IPS DF 6.9 (cell line): ENCODE measurements at regions not wholly inside any gene's neighbourhood (a gene's known extent, or its start where the extent isn't known, plus 50 kb on each side); places are given as distances from the start of the nearest gene placed in this dataset.

Experiments used
- DNase-seq: peaks from one replicate; pipeline ENCODE4 v3.0.0-alpha.2; 2013; ENCODE audit warnings: low read depth, low spot score
- H3K27ac ChIP-seq: one replicate; pipeline ENCODE4 v1.5.1; 2013; ENCODE audit warnings: low read length, control low read depth
- H3K27me3 ChIP-seq: 2 replicates; pipeline ENCODE4 v1.6.1; 2013; ENCODE audit warnings: mild to moderate bottlenecking, low read length; ENCODE audit not compliant: control insufficient read depth, insufficient read depth
- H3K36me3 ChIP-seq: 2 replicates; pipeline ENCODE4 v1.6.1; 2013; ENCODE audit warnings: low read length; ENCODE audit not compliant: control insufficient read depth, insufficient read depth
- H3K4me1 ChIP-seq: 2 replicates; pipeline ENCODE4 v1.6.1; 2013; ENCODE audit warnings: low read length; ENCODE audit not compliant: control insufficient read depth, insufficient read depth
- H3K4me3 ChIP-seq: 2 replicates; pipeline ENCODE4 v1.5.1; 2013; ENCODE audit warnings: mild to moderate bottlenecking, low read length
- H3K9me3 ChIP-seq: 2 replicates; pipeline ENCODE4 v1.6.1; 2013; ENCODE audit warnings: low read length, inconsistent platforms; ENCODE audit not compliant: control insufficient read depth, insufficient read depth
- WGBS: extraction: QIAGEN DNeasy Blood & Tissue Kit; methylation state at CpG from one replicate; pipeline ENCODE4 v1.1.7; 2013; ENCODE audit warnings: mixed read lengths, missing lambda C conversion rate; ENCODE audit not compliant: insufficient read length, insufficient coverage; 5-methylcytosine and 5-hydroxymethylcytosine counted together

DNA sequence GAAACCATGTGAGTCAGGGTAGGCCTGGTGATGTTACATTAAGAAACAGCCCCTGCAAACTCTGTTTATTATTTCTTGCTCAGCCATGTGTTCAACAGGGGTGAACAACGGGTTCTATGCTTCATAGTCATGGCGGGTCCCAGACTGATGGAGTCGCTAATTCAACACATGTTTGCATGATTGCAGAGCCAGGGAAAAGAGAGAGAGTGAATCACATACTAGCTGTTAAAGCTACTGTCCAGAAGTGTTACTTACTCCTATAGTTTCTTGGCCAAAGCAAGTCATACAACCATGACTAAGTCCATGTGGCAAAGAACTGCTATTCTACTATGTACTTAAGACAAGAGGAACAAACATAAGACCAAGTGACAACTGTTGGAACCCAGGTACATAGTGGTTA, 241.2 kb upstream of the SKOR2 start:
- no peak for DNase-seq
- WGBS = no CpG with 5 or more reads among the region's 3 CpGs
- H3K27me3 ChIP-seq = no peaks in the 10 kb centered on the region

DNA sequence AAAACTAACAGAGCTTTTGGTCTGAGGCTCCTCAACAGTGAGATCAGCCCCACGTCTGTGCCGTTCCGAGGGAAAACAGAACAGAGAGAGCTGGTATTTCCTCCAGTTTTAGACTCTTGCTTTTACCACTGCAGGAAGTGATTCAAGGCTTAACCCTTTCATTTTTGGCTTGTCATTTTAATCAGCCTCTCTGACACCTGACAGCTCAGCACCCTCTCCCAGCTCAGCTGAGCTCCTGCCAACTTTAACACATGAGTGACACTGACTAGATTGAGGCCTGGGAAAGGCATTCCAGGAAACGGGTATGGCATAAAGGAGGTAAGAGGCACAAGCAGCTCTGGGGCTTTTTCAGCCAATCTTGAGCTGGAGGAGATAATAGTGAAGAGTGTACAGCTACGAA, 239.4 kb upstream of the SKOR2 start:
- WGBS = no CpG with 5 or more reads among the region's 5 CpGs
- no peaks in the 10 kb centered on the region for H3K4me1 ChIP-seq
- no peak overlapping the region for H3K4me3 ChIP-seq
- H3K27me3 ChIP-seq = no peaks in the 10 kb centered on the region
- H3K9me3 ChIP-seq = no peaks in the 10 kb centered on the region
- no peak for DNase-seq
- no peak overlapping the region for H3K27ac ChIP-seq
- H3K36me3 ChIP-seq = no peaks in the 10 kb centered on the region

More for the DNA sequence above, 241.2 kb upstream of the SKOR2 start:
- Histone ChIP-seq H3K27ac (no peak overlapping the region), H3K36me3 (no peaks in the 10 kb centered on the region), H3K4me3 (no peak overlapping the region), H3K4me1 (no peaks in the 10 kb centered on the region), H3K9me3 (no peaks in the 10 kb centered on the region)

DNA sequence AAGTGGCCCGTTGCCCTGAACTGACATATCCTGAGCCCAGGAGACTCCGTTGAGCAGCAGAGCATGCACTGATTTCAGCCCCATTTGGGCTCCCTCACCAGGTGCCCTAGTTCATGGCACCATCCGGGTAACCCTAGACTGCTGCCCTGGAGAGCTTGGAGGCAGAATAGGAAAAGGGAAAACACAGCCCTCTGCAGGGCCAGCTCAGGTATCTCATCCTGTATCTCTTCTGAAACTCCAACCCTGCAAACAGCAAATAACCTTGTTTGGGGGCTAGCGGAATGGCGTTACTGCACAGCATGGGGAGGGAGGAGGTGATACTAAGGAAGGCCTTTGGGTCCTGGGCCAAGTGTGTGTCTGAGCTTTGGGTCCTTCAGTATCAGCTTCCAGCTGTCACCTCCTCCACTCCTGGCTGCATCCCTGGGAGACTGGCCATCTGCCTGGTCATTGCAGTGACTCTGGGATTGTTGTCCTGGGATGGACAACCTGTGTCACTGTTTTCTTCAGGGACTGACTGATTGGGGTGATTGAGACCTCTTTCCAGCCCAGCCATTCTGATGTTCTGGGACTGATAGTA, 233.8 kb upstream of the SKOR2 start:
- no CpG with 5 or more reads among the region's 5 CpGs for WGBS
- Histone ChIP-seq H3K27me3 (no peaks in the 10 kb centered on the region), H3K27ac (no peak overlapping the region), H3K4me3 (no peak overlapping the region), H3K9me3 (no peaks in the 10 kb centered on the region), H3K36me3 (no peaks in the 10 kb centered on the region), H3K4me1 (no peaks in the 10 kb centered on the region)
- DNase-seq = no peak

DNA sequence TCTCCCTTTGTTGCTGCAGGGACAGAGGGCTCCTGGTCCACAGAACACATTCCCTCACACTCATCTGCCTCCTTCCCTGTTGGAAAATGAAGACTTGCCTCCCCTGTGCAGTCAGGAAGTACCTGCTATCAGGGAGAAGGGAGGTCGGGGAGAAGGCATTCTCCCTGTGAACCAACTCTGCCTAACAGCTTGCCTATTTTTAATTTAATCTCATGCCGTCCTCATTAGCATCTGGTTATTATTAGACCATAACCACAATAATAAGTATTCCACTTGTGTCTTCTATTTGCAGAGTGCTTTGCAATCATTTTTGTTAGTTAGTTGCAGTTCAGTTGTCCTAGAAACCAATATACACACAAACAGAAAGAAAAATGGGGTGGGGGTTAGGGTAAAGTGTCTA, 232.6 kb upstream of the SKOR2 start:
- WGBS = no CpG with 5 or more reads among the region's 2 CpGs
- Histone ChIP-seq H3K36me3 (no peaks in the 10 kb centered on the region), H3K27ac (no peak overlapping the region), H3K4me1 (no peaks in the 10 kb centered on the region), H3K4me3 (no peak overlapping the region), H3K27me3 (no peaks in the 10 kb centered on the region), H3K9me3 (no peaks in the 10 kb centered on the region)
- DNase-seq = no peak

DNA sequence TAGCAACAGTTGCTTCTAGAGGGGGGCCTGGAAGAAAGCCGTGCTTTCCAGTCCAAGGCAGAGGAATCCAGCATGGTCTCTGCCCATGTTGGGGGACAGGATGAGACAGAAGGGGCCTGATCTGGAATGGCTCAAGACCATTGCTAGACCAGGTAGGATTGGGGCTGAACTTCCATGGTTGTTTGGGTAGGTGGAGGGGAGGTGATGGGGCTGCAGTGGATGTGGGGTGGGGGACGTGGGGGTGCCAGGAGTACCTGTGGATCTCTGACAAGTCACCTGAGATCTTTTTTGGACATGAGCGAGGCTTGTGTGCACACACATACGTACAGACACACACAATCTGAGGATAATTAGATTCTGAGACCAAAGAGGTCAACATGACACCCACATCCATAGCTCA, 228.7 kb upstream of the SKOR2 start:
- no peaks in the 10 kb centered on the region for H3K27me3 ChIP-seq
- no peaks in the 10 kb centered on the region for H3K9me3 ChIP-seq
- DNase-seq = no peak
- H3K27ac ChIP-seq = no peak overlapping the region
- no peaks in the 10 kb centered on the region for H3K36me3 ChIP-seq
- no peak overlapping the region for H3K4me3 ChIP-seq
- no CpG with 5 or more reads among the region's 4 CpGs for WGBS
- no peaks in the 10 kb centered on the region for H3K4me1 ChIP-seq

DNA sequence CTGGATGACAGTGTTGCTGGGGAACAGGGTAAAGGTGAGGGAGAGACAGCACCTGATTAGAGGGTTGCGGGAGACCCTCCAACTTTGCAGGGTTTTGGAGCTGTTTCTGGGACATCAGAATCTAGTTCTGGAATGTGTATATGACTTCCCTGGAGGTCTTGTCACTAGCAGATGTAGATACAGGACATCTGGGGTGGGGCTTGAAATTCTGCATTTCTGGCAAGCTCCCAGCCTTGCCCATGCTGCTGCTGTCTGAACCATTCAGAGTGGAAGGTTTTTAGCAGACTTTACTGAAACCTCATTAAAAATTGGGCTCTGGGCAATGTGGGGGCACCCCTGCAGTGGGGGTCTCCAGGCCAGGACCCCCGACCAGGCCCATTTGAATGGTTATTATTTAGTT, 220.3 kb upstream of the SKOR2 start:
- Histone ChIP-seq H3K27ac (no peak overlapping the region), H3K36me3 (no peaks in the 10 kb centered on the region), H3K4me1 (no peaks in the 10 kb centered on the region), H3K9me3 (no peaks in the 10 kb centered on the region), H3K4me3 (no peak overlapping the region), H3K27me3 (no peaks in the 10 kb centered on the region; the same call in 1 of the 2 replicates)
- no CpG with 5 or more reads among the region's 2 CpGs for WGBS
- DNase-seq = no peak

DNA sequence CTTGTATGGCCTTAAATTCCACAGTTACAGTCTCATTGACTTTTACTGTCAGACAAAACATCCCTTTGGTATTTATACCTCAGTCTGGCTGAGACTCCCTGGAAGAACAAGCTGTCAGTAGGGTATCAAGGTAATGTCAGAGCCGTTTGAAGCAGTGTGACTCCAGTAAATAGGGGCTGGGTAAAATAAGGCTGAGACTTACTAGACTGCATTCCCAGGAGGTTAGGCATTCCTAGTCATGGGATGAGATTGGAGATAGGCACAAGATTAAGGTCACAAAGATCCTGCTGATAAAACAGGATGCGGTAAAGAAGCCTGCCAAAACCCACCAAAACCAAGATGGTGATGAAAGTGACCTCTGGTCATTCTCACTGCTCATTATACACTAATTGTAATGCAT, 219.5 kb upstream of the SKOR2 start:
- no CpG with 5 or more reads among the region's 2 CpGs for WGBS
- no peaks in the 10 kb centered on the region; the same call in 1 of the 2 replicates for H3K27me3 ChIP-seq

DNA sequence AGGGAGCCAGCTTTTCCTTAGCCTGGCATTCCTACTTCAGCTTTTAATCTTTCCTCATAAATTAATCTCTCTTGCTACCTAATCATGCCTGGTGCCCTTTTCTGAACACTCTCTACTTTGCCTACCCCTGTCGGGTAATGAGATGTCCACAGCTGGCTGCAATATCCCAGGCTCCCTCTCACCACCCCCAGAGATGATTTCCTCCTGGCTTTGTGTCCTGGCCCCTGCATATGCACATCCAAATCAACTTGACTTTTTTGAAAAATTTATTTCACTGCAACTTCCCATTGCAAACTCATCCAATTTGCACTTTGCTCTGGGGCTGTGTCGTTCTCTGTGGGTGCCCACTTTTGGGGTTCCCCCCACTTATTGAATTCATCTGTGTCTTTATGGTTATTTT, 218.1 kb upstream of the SKOR2 start:
- no peaks in the 10 kb centered on the region for H3K9me3 ChIP-seq
- no peak overlapping the region for H3K27ac ChIP-seq
- no peak for DNase-seq
- H3K4me1 ChIP-seq = no peaks in the 10 kb centered on the region
- H3K36me3 ChIP-seq = no peaks in the 10 kb centered on the region
- H3K4me3 ChIP-seq = no peak overlapping the region
- WGBS = no CpG with 5 or more reads among the region's 2 CpGs
- H3K27me3 ChIP-seq = no peaks in the 10 kb centered on the region; the same call in 1 of the 2 replicates

More for the DNA sequence above, 219.5 kb upstream of the SKOR2 start:
- DNase-seq = no peak
- Histone ChIP-seq H3K4me1 (no peaks in the 10 kb centered on the region), H3K4me3 (no peak overlapping the region), H3K9me3 (no peaks in the 10 kb centered on the region), H3K36me3 (no peaks in the 10 kb centered on the region), H3K27ac (no peak overlapping the region)

DNA sequence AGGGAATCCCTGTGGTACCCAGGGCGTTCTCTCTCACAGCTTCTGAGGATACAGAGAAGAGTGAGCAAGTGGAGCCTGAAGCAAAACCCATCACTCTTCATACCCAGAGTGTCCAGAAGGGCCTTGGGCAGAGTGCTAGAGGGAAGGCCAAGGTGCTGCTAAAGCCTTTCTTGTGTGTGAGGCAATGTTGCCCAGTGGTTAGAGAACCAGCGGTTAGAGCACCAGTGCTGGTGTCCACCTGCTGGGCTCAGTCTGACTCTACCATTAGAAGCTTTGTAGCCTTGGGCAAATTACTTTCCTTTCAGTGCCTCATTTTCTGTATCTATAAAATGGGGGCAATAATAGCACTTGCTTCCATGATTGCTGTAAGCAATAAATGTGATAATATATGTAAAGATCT, 210.5 kb upstream of the SKOR2 start:
- no CpG with 5 or more reads among the region's 2 CpGs for WGBS
- Histone ChIP-seq H3K27ac (no peak overlapping the region), H3K36me3 (no peaks in the 10 kb centered on the region), H3K4me3 (no peak overlapping the region), H3K27me3 (no peaks in the 10 kb centered on the region; the same call in 1 of the 2 replicates), H3K4me1 (peaks cover 1% of the 10 kb centered on the region; the same call in 1 of the 2 replicates), H3K9me3 (no peaks in the 10 kb centered on the region)
- DNase-seq = no peak

DNA sequence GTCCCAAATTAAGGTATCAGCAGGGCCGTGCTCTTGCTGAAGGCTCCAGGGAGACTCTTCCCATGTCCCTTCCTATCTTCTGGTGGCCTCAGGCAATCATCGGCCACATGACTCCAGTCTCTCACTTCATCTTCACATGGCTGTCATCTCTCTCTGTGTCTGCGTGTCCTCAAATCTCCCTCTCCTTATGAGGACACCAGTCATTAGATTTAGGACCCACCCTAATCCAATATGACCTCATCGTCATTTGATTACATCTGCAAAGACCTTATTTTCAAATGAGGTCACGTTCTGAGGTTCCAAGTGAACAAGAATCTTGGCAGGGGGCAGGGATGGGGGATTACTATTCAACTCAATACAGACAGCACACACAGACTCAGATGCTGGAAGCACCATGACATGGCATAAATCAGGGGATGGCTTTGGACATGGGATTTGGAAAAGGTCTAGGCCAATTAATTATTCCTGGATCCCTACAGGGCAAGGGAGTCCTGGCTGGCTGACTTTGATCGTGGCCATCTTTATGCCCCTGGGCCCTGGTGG, 210.0 kb upstream of the SKOR2 start:
- H3K36me3 ChIP-seq = no peaks in the 10 kb centered on the region
- no peaks in the 10 kb centered on the region; the same call in 1 of the 2 replicates for H3K27me3 ChIP-seq
- DNase-seq = no peak
- peaks cover 1% of the 10 kb centered on the region; the same call in 1 of the 2 replicates for H3K4me1 ChIP-seq
- H3K27ac ChIP-seq = no peak overlapping the region
- H3K4me3 ChIP-seq = no peak overlapping the region
- no CpG with 5 or more reads among the region's 6 CpGs for WGBS
- no peaks in the 10 kb centered on the region for H3K9me3 ChIP-seq

DNA sequence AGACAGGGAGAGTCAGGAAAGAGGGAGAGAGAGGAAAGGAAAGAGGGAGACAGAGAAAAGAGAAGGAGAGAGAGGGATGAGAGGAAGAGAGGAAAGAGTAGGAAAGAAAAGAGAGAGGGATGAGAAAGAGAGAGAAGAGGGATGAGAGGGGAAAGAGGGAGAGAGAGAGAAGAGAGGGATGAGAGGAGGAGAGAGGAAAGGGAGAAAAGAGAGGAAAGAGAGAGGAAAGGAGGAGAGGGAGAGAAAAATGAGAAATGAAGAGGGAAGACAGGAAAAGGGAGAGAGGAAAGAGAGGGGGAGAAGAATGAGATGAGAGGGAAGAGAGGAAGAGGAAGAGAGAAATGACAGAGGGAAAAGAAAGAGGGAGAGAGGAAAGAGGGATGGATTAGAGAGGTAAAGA, 207.0 kb upstream of the SKOR2 start:
- Histone ChIP-seq H3K4me1 (peaks cover 1% of the 10 kb centered on the region; the same call in 1 of the 2 replicates), H3K4me3 (no peak overlapping the region), H3K27me3 (no peaks in the 10 kb centered on the region; the same call in 1 of the 2 replicates), H3K27ac (no peak overlapping the region), H3K9me3 (no peaks in the 10 kb centered on the region), H3K36me3 (no peaks in the 10 kb centered on the region)
- DNase-seq = no peak
